Pulmonary artery endothelial cell (primary cell): ENCODE measurements at regions not wholly inside any gene's neighbourhood (a gene's known extent, or its start where the extent isn't known, plus 50 kb on each side); places are given as distances from the start of the nearest gene placed in this dataset.
"Not testable (repeated sequence)": the region's sequence is repeated elsewhere in the genome, so short reads cannot be mapped to it uniquely, and the experiment has no call there.

Source experiments
- DNase-seq: peaks from one replicate; pipeline ENCODE4 v3.0.0-alpha.2; 2011; ENCODE audit warnings: low read depth, low spot score

GRCh38 chr4:107468812-107469211 is 251.2 kb downstream of the PAPSS1 start:
- no peak for DNase-seq

- DNase-seq, result no peak
Observed at GRCh38 chr4:107468156-107468555, 251.9 kb downstream of the PAPSS1 start.

- no peak for DNase-seq
Observed at GRCh38 chr4:107467461-107467860, 252.6 kb downstream of the PAPSS1 start.

- no peak for DNase-seq
Observed at GRCh38 chr4:107458194-107458593, 261.8 kb downstream of the PAPSS1 start.

- DNase-seq, result no peak
Observed at GRCh38 chr4:107453987-107454386, 266.0 kb downstream of the PAPSS1 start.

- no peak for DNase-seq
Observed at GRCh38 chr4:107452717-107453630, 267.1 kb downstream of the PAPSS1 start.

GRCh38 chr4:107449611-107450369 is 270.2 kb downstream of the PAPSS1 start:
- no peak for DNase-seq

- DNase-seq, result no peak
Observed at GRCh38 chr4:107442538-107443111, 277.4 kb downstream of the PAPSS1 start.

GRCh38 chr4:107439401-107439800 is 280.6 kb downstream of the PAPSS1 start:
- no peak for DNase-seq

GRCh38 chr4:107436471-107436870 is 283.6 kb downstream of the PAPSS1 start:
- DNase-seq, result not testable (repeated sequence)

- DNase-seq, result no peak
Observed at GRCh38 chr4:107432451-107432850, 287.6 kb downstream of the PAPSS1 start.

GRCh38 chr4:107423677-107424405 is 296.2 kb downstream of the PAPSS1 start:
- DNase-seq, result no peak

GRCh38 chr4:107419536-107419935 is 300.5 kb downstream of the PAPSS1 start:
- not testable (repeated sequence) for DNase-seq

- no peak for DNase-seq
Observed at GRCh38 chr4:107419052-107419451, 301.0 kb downstream of the PAPSS1 start.

GRCh38 chr4:107415490-107415889 is 304.5 kb downstream of the PAPSS1 start:
- not testable (repeated sequence) for DNase-seq

GRCh38 chr4:107409872-107410271 is 310.2 kb downstream of the PAPSS1 start:
- not testable (repeated sequence) for DNase-seq

- no peak for DNase-seq
Observed at GRCh38 chr4:107408968-107409367, 311.1 kb downstream of the PAPSS1 start.

- no peak for DNase-seq
Observed at GRCh38 chr4:107404591-107405300, 315.3 kb downstream of the PAPSS1 start.

- DNase-seq, result no peak
Observed at GRCh38 chr4:107402291-107402690, 317.7 kb downstream of the PAPSS1 start.

GRCh38 chr4:107392951-107393350 is 327.1 kb downstream of the PAPSS1 start:
- no peak for DNase-seq

- no peak for DNase-seq
Observed at GRCh38 chr4:107392380-107392779, 327.7 kb downstream of the PAPSS1 start.
